ENCODE measurements at regions not wholly inside any gene's neighbourhood (a gene's known extent, or its start where the extent isn't known, plus 50 kb on each side); places are given as distances from the start of the nearest gene placed in this dataset.

GRCh38 chr14:75371297-75371696, 56.5 kb upstream of the JDP2 start:
- DNase-seq = peak; percentile 47

DNA sequence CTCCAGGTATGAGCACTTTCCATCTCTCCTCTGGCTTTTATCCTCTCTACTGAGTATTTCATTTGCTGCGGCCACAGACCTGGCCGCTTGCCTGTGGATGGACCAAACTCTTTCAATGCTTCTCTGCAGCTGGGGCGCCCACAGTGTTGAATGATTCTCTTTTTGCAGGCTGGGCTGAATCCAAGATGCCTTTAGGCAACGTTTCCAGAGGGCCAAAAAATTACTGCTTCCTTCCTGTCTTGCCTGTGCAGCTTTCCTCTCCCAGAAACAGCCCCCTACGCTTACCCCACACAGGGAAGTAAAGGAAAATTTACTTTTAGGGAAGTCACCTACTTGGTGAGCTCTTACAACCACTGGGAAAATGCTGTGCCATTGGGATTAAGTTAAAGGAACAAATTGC, 55.6 kb upstream of the JDP2 start:
- DNase-seq = peak; percentile 66

DNA sequence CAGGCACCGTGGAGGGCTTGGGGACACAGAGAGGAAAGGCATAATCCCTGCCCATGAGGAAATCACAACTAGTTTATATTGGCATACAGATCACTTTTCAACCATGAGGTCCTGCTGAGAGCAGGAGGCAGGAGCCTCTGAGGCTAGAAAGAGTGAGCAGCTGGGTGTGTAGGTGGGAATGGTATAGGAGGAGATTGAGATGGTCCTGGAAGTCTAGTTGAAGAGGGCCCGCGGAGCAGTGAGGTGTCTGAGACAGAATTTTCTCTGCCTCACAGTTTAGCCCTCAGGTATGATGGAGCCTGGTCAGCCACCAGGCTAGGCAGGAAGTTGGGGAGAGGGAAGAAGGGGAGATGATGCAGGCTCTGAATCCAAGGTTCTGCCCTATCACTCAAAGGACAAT, 54.7 kb upstream of the JDP2 start:
- no peak for DNase-seq

- DNase-seq = no peak
Observed at GRCh38 chr14:75373616-75374015, 54.2 kb upstream of the JDP2 start.

DNA sequence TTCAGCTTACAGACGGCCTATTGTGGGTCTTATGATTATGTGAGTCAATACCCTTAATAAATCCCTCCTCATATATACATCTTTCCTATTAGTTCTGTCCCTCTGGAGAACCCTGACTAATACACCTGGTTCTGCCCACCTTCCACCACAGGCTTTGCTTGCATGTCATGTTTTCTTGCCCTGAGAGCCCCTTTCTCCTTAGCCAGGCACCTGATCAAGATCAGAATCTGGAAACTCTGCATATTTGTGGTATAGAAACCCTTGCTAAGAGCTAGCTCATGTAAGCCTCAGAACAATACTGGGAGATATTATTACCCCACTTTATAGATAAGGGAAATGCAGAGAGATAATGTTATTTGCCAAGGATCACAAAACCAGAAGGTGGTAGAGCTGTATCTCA, 52.9 kb upstream of the JDP2 start:
- DNase-seq = no peak

DNA sequence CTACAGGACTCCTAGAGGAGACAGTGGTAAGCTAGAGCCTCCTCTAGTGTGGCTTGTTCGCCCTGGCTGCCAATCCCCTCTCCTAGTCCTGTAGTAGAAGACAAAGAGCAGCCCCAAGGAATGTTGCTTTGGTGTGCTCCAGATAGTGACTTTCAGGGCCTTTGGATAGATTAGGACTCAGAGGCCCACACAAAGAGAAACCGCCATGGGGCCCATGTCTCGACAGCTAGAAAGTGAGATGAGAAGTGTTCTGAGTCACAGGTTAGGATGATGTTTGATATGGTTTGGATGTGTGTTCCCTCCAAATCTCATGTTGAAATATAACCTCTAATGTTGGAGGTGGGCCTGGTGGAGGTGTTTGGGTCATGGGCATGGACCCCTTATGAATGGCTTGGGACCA, 51.8 kb upstream of the JDP2 start:
- no peak for DNase-seq
